ENCODE measurements at regions not wholly inside any gene's neighbourhood (a gene's known extent, or its start where the extent isn't known, plus 50 kb on each side); places are given as distances from the start of the nearest gene placed in this dataset.

DNA sequence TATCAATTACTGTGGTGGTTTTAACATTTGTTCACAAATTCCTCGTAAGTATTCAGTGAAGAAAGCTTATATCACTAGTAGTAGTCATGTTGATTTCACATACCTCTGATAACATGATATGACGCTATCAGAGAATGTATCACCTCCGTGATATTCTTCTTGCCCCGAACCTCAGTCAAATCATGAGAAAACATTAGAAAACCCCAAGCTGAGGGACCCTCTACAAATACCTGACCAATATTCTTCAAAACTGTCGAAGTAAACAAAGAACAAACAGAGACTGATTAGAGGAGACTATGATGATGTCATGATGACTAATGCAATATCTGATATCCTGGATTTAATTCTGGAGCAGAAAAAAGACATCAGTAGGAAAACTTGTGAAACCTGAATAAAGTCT lies 85.6 kb upstream of the SPOPL start (continued):
- TF ChIP-seq, protein P1, sequence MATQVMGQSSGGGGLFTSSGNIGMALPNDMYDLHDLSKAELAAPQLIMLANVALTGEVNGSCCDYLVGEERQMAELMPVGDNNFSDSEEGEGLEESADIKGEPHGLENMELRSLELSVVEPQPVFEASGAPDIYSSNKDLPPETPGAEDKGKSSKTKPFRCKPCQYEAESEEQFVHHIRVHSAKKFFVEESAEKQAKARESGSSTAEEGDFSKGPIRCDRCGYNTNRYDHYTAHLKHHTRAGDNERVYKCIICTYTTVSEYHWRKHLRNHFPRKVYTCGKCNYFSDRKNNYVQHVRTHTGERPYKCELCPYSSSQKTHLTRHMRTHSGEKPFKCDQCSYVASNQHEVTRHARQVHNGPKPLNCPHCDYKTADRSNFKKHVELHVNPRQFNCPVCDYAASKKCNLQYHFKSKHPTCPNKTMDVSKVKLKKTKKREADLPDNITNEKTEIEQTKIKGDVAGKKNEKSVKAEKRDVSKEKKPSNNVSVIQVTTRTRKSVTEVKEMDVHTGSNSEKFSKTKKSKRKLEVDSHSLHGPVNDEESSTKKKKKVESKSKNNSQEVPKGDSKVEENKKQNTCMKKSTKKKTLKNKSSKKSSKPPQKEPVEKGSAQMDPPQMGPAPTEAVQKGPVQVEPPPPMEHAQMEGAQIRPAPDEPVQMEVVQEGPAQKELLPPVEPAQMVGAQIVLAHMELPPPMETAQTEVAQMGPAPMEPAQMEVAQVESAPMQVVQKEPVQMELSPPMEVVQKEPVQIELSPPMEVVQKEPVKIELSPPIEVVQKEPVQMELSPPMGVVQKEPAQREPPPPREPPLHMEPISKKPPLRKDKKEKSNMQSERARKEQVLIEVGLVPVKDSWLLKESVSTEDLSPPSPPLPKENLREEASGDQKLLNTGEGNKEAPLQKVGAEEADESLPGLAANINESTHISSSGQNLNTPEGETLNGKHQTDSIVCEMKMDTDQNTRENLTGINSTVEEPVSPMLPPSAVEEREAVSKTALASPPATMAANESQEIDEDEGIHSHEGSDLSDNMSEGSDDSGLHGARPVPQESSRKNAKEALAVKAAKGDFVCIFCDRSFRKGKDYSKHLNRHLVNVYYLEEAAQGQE (IDR thresholded peaks at IDR 0.05; ENCODE audit: unreplicated experiment), result no peak
- TF ChIP-seq JUNB (IDR thresholded peaks at IDR 0.05; ENCODE audit: unreplicated experiment) (no peak), EZH2 (IDR thresholded peaks at IDR 0.05; ENCODE audit: low read depth, unreplicated experiment) (no peak)

DNA sequence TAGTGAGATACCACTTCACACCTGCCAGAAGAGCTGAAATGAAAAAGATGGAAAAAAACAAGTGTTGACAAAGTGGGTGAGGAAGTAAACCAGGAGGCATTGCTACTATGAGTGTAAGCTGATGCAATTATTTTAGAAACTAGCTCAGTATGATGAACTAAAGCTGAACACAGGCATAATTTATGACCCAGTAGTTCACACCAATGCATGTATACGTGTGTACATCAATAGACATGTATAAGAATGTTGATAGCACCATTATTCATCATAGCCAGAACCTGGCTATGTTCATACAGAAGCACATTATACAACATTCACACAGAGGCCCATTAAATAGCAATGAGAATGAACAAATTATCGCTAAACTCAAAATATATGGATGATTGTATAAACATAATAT lies 83.1 kb upstream of the SPOPL start:
- Histone ChIP-seq H3K4me2 (no peak overlapping the region), H3K36me3 (ENCODE audit: insufficient read depth) (no peaks in the 10 kb centered on the region), H3K4me1 (ENCODE audit: insufficient read depth) (no peaks in the 10 kb centered on the region), H3K27ac (ENCODE audit: low read depth) (no peak overlapping the region), H4K20me1 (replicated peaks; ENCODE audit: insufficient read depth) (no peaks in the 10 kb centered on the region), H3K79me2 (replicated peaks; ENCODE audit: insufficient read depth) (no peaks in the 10 kb centered on the region), H2AFZ (no peak overlapping the region), H3F3A (replicated peaks; ENCODE audit: low read depth) (no peaks in the 10 kb centered on the region), H3K9me2 (ENCODE audit: insufficient read depth) (no peaks in the 10 kb centered on the region; the same call in 1 of the 2 replicates), H3K4me3 (no peak overlapping the region), H3K27me3 (ENCODE audit: insufficient read depth) (no peaks in the 10 kb centered on the region)
- H3K4me1 Mint-ChIP-seq, result peaks cover 9% of the 10 kb centered on the region; the same call in 2 of the 3 replicates
- H3K4me3 Mint-ChIP-seq, result no peak overlapping the region
- peaks cover 3% of the 10 kb centered on the region; the same call in 1 of the 3 replicates for H3K9me3 Mint-ChIP-seq
- no peak for ATAC-seq
- no peak overlapping the region for H3K27ac Mint-ChIP-seq
- H3K27me3 Mint-ChIP-seq (ENCODE audit: insufficient read depth, low read depth, poor library complexity), result no peaks in the 10 kb centered on the region
- H3K36me3 Mint-ChIP-seq (ENCODE audit: low read depth), result peaks cover 3% of the 10 kb centered on the region; the same call in 2 of the 3 replicates
- DNase-seq (ENCODE audit: low spot score), result no peak
- no peak for TF ChIP-seq EZH2 (IDR thresholded peaks at IDR 0.05; ENCODE audit: low read depth, unreplicated experiment)
- TF ChIP-seq, protein P1 (IDR thresholded peaks at IDR 0.05; ENCODE audit: unreplicated experiment), result no peak
- no peak for TF ChIP-seq STAT1 (IDR thresholded peaks at IDR 0.05; ENCODE audit: unreplicated experiment)
- TF ChIP-seq ZNF114 (CRISPR knock-in tag; IDR thresholded peaks at IDR 0.05), result no peak
- no peak for TF ChIP-seq ZNF331 (CRISPR knock-in tag; IDR thresholded peaks at IDR 0.05; ENCODE audit: low read depth)
- no peak for TF ChIP-seq NANOG (IDR thresholded peaks at IDR 0.05; ENCODE audit: borderline replicate concordance)
- TF ChIP-seq, protein P2, sequence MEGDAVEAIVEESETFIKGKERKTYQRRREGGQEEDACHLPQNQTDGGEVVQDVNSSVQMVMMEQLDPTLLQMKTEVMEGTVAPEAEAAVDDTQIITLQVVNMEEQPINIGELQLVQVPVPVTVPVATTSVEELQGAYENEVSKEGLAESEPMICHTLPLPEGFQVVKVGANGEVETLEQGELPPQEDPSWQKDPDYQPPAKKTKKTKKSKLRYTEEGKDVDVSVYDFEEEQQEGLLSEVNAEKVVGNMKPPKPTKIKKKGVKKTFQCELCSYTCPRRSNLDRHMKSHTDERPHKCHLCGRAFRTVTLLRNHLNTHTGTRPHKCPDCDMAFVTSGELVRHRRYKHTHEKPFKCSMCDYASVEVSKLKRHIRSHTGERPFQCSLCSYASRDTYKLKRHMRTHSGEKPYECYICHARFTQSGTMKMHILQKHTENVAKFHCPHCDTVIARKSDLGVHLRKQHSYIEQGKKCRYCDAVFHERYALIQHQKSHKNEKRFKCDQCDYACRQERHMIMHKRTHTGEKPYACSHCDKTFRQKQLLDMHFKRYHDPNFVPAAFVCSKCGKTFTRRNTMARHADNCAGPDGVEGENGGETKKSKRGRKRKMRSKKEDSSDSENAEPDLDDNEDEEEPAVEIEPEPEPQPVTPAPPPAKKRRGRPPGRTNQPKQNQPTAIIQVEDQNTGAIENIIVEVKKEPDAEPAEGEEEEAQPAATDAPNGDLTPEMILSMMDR (conservative IDR thresholded peaks at IDR 0.05; ENCODE audit: low read depth in 2 of 2), result no peak
- no peak for TF ChIP-seq CREB1 (CRISPR knock-in tag; IDR thresholded peaks at IDR 0.05; ENCODE audit: low read depth)
- no peak for TF ChIP-seq POLR2AphosphoS5 (IDR thresholded peaks at IDR 0.05; ENCODE audit: low read depth)

All from GM23338 (cell line).